Hematopoietic multipotent progenitor cell treated with erythropoietin and hydrocortisone succinate and interleukin-3 and kit ligand, for 15 days (in vitro differentiated cells): ENCODE measurements at regions not wholly inside any gene's neighbourhood (a gene's known extent, or its start where the extent isn't known, plus 50 kb on each side); places are given as distances from the start of the nearest gene placed in this dataset.

Experiments
- DNase-seq: peaks from one replicate; pipeline ENCODE4 v3.0.0-alpha.2; 2015; ENCODE audit warnings: low spot score

- no peak for DNase-seq
Observed at GRCh38 chr2:173672573-173673340, 292.4 kb downstream of the SP3 start.

DNA sequence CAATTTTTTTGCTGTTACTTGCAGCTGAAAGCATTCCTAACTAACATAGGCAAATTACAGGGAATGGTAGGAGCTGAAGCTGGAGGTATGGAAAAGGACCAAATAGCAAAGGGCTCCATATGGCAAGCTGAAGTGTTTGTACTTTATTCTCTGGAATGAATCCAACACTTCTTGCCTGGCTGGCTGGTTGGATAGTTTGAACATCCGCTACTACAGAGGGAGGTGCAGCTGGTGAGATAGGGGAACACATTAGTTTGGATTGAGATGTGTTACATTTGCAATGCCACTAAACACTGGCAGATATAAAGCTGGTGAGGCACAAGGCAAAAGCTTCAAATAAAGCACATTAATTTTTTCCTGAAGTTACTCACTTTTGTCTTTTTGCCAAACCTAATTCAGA is 291.5 kb downstream of the SP3 start:
- DNase-seq = no peak

DNA sequence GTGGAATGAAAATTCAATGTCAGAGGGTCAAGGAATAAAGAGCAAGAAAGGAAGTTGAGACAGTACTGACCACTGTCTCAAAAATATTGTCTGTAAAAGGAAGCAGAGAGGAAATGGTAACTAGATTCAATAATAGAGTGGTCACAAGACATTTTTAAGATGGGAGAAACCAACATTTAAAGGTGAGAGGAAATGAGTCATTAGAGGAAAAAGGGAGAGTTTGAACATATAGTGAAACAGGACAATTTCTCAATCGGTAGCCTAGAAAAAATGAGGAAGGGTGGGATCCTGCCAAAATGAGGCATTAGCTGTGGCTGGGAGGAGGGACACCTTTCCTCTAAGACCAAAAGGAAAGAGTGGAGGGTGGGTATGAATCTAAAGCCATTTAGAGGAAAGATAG is 288.5 kb downstream of the SP3 start:
- DNase-seq = no peak

DNA sequence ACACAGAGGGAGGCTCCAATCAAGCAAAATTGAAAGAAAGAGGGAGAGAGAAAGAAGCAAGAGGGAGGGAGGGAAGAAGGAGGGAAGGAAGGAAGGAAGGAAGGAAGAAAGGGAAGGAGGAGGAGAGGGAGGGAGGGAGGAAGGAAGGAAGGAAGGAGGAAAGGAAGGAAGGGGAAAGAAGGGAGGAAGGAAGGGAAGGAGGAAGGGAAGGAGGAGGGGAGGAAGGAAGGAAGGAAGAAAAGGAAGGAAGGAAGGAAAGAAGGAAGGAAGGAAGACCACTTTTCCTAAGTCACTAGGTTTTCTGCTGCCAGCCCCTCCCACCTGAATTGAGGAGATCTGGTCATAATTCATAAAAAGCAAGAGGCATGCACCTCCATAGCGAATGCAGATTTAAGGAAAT is 287.0 kb downstream of the SP3 start:
- DNase-seq = no peak

- DNase-seq = no peak
Observed at GRCh38 chr2:173680574-173680973, 284.6 kb downstream of the SP3 start.

GRCh38 chr2:173681881-173682650 is 283.1 kb downstream of the SP3 start:
- no peak for DNase-seq

GRCh38 chr2:173684896-173685459 is 280.2 kb downstream of the SP3 start:
- no peak for DNase-seq

- DNase-seq = no peak
Observed at GRCh38 chr2:173690349-173690748, 274.8 kb downstream of the SP3 start.

DNA sequence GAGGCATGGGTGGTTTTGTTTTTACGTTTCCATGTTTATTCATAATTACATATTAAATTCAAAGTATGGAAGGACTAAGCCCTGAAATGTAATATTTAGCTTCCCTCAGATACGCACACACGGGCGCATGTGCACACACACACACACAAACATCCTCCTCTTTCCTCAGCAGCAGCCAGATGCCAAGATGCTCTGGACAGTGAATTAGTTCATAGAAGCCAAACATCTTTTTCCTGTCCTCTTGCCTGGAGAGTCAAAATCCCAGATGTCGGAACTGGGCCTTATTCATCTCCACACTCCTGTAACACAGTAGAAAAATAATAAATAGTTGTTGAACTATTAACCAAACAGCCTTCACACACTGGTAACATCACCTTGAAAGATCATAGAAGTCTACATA is 273.1 kb downstream of the SP3 start:
- DNase-seq = no peak

- no peak for DNase-seq
Observed at GRCh38 chr2:173693044-173693589, 272.1 kb downstream of the SP3 start.

GRCh38 chr2:173696274-173696673 is 268.9 kb downstream of the SP3 start:
- DNase-seq = no peak

GRCh38 chr2:173697929-173698328 is 267.2 kb downstream of the SP3 start:
- no peak for DNase-seq

DNA sequence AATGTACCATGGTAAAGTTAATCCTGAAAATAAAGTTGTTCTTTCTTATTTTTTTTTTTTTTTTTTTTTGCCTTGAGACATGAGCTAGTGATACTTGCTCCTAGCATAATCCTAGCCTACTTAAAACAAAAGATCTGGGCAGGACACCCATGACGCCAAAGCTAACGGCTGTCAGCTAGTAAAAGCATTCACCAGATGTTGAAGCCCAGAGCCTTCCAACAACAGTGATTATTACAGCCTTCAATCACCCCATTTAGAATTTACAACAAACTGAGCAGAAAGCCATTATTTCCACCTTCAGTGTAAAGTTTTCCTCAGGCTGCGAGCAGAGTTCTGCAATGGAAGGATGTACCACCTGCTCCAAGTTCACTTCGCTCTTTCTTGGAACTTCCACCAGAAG is 259.5 kb downstream of the SP3 start:
- DNase-seq = no peak

GRCh38 chr2:173706936-173707335 is 258.2 kb downstream of the SP3 start:
- DNase-seq = no peak

GRCh38 chr2:173708806-173709205 is 256.4 kb downstream of the SP3 start:
- DNase-seq = no peak

- no peak for DNase-seq
Observed at GRCh38 chr2:173711816-173712215, 253.4 kb downstream of the SP3 start.

DNA sequence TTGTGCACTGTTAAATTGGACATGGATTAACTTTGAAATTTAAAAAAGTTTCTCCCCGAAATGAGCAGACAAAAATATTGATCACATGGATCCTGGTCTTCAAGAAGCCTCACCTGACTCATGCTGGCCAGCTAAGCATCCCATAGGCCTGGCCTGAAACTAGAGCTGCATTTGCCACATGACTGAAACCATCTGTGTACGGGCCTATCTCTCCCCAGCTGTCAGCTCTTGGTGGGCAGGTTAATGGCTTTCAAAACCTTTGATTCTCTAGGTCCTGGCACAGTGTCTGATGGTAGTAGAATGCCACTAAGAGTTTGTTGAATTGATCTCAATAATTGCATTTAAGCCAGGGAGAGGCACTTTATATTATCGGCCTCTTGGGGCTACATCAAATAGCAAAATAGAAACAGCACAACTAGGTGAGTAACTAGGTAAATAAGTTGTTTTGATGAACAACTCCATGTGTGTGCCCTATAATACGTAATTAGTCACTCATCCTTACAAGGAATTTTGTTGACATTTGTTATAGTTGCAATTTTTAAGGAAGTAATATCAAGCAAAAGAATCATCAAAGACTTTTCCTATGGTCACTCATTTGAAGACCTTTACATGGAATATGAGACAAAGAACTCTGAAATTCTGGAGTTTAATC is 251.1 kb downstream of the SP3 start:
- DNase-seq = no peak

GRCh38 chr2:173715441-173715840 is 249.7 kb downstream of the SP3 start:
- DNase-seq = no peak

- no peak for DNase-seq
Observed at GRCh38 chr2:173716458-173717052, 248.6 kb downstream of the SP3 start.

DNA sequence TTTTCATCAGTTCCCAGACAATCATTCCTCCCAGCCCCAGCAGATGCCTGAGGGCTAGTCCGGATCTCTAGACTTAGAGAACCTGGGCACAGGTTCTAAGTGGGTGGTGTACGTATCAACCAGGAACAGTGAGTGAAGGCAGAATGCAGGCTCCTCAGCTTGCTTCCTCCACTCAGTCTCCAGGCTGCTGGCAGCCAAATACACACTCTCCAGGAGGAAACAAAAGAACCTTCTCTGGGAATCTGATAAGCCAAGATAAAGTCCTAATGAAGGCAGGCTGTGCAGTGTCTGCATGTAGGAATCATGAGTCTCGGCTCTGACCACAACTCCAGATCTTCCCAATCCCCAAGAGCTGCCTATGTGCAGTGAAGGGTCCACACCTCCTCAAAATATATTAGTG is 245.7 kb downstream of the SP3 start:
- DNase-seq = no peak

DNA sequence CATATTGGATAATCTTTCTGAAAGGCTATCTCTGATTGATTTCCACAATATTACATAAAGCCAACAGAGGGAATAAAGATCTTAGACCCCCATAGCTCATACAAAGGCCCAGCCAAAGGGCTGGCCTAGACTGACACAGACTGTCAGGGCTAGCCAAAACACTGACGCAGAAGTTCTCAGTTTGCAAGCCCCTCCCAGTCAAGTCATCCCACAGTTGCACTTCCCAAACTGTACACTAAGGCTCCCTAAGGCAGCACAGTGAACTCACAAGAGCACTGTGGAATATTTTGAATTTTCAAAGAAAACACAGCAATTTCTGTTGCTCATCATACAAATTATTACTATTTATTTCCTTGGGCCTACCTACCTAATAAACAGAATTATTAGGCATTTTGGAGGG is 244.9 kb downstream of the SP3 start:
- no peak for DNase-seq

DNA sequence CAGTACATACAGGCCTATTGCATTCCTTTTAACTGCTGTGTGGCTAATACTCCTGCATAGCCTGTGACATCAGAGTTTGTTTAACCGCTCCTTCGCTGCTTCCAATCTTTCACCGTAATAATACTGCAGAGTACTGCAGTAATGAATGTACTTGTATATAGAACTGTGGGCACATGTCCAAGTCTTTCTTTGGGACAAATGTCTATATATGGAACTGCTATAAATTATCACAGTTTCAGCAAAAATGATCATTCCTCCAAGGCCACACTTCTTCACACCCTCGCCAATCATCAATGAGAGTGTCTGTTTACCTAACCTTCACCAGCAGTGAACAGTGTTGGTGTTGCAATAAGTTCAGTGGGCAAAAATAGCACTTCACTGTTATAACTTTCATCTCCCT is 230.4 kb downstream of the SP3 start:
- DNase-seq = no peak
